ENCODE measurements at regions not wholly inside any gene's neighbourhood (a gene's known extent, or its start where the extent isn't known, plus 50 kb on each side); places are given as distances from the start of the nearest gene placed in this dataset.
A peak's percentile ranks its signal among the peaks of the same experiment; 100 is the strongest.
"Not testable (repeated sequence)": the region's sequence is repeated elsewhere in the genome, so short reads cannot be mapped to it uniquely, and the experiment has no call there.

DNA sequence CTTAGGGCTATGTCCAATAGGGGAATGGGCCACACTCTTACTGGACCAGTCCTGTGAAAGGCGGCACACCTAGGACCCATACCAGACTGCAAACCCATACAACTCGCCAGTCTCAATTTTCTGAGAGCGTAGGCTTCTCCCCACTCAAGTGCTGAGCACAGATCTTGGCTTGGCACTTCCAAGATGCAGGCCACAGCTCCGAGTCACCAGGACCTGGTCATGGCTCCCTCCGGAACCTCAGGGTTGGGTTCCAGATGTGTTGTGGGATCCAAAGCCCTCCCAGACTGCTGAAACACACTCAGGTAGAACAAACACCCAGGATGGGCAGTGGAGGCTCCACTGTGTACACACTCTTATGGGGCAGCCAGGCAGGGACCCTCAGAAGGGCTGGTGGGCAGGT is 103.3 kb downstream of the TMEM144 start:
- DNase-seq: no peak

DNA sequence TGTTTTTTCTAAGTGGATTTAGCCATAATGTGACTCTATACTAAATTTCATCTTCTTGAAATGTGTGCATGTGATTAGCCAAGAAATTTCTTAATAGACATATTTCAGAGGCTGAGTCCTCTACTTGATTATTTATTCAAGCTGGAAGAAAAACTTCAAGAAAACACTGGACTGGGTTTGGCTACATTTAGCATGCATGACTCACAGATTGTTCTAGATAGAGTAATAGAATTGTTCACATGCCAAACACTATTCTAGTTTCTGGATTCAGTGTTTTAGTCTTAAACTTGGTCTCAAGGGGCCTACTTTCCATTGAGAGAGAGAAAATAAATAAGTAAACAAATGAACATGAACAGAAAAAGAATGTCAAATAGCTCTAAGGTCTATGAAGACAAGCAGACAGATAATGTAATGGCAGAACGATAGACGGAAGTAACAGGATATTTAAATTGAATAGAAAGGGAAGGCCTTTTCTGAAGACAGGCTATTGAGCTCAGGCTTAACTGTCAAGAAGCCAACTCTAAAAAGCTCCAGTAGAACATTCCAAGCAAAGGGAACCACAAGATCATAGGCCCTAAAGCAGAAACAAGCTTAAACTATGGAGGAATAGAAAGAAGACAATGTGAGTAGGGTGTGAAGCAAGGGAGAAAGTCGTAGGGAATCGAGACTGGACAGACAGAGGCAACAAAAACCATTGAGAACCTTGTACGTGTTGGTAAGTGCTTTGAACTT is 104.6 kb downstream of the TMEM144 start:
- DNase-seq: no peak

DNA sequence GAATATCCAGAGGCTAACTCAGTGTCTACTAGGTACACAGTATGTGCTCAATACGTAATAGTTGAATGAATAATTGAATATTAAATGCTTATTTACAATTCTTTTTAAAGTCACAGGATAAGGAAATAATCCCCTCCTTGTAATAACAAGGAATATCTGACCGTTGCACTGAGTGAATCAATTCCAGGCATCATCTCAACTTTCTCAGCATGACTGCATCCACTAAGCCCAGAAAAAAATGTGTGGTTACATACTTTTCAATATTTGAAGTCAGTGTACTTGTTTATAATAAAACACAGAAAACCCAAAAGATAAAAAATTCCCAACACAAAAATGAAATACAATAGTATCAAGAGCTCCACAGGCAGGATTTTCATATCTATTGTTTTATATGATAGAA is 105.4 kb downstream of the TMEM144 start:
- no peak for DNase-seq

DNA sequence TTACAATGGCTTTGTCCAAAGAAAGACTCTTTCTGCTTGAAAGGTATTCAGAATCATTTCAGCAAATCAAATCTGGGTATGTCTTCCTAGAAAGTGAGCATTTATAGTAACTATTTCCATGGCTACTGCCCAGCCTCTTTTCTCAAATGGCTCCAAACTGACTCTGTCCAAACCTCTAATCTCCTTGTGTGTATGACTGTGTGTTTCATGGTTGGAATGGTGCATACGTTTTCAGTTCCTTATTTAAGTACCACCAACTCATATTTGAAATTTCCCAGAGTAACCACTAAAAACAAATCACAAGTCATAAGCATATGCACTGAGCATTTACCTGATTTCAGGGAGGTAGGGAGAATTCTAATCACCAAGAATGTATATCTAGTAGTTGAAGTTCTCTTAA is 106.0 kb downstream of the TMEM144 start:
- DNase-seq: no peak

DNA sequence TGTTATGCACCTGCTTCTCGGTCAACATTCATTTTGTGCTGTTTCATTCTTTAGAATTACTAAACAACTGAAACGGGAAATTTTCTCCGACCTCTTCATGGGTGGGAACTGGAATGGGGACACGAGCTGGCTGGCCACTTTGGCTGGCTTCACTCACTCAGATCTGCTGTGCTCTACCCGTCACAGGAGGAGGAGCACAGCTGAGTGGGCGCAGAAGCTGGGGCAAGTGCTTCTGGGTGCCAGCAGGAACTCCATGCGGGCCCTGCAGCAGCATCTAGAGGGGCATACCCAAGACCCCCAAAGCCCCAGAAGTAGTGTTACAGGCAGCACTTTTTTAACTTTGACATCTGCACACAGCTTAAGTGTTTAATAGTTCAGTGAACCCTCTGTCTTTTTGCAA is 109.6 kb downstream of the TMEM144 start:
- no peak for DNase-seq

DNA sequence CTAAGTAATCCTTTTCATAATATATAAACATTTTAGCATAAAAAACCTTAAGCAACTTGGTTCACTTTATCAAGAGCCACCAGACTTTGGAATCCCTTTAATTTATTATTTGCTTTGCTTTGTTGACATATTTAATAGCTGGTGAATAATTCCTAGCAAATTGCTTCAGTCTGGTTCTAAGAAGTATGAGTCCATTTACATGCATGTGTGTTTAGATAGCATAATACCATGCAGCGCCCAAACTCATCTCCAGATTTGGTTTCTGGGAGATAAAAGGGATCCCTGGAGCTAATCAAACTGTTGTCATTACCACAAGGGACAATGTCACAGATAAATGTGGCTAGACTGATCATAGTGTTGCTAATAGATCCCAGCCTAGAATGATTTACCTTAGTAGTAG is 111.8 kb downstream of the TMEM144 start:
- DNase-seq: no peak

DNA sequence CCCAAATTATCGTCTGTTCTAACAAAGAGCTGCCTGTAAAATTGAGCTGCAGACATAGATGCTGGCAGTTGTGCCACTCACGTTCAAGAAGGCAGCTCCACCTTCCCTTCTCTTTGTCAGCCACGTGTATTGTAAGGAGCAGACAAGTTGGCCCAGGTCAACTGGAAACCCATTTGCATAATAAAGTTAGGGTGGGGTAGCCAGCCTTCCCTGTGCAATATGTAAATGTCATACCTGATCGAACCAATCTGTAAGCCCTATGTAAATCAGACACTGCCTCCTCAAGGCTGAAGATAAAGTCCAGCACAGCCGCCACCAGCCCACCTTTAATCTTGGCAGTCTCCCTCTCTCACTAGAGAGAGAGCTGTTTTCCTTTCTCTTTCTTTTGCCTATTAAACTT is 117.2 kb downstream of the TMEM144 start:
- peak; percentile 82 for DNase-seq

DNA sequence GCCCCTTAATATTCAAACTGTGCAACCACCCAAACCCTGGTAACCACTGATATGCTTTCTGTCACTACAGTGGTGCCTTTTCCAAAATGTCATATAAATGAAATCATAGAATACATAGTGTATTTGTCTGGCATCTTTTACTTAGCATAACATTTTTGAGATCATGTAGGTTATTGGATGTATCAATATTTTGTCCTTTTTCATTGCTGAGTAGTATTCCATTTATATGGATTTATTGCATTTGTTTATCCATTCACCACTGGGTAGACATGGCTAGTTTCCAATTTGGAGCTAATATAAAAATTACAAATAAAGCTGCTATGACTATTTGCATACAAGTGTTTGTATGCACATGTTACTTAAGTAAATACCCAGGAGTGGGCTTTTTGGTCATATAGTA is 121.6 kb downstream of the TMEM144 start:
- no peak for DNase-seq

DNA sequence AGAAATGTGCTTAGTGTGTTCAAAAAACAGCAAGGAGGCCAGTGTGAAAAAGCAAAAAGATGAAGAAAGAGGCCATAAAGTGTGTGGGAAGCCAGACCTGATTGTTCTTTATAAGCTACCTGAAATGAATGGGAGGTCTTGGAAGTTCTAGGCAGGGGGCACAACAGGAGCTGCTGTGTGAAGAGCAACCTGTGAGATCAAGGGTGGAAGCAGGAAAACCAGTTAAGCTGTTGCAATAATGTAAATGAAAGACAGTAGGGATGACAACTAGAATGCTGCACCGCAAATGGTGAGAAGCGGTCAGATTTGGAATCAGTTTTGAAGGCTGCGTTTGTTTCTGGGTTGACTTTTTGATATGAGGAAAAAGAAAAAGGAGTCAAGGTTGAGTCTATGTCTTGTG is 123.5 kb downstream of the TMEM144 start:
- no peak for DNase-seq

DNA sequence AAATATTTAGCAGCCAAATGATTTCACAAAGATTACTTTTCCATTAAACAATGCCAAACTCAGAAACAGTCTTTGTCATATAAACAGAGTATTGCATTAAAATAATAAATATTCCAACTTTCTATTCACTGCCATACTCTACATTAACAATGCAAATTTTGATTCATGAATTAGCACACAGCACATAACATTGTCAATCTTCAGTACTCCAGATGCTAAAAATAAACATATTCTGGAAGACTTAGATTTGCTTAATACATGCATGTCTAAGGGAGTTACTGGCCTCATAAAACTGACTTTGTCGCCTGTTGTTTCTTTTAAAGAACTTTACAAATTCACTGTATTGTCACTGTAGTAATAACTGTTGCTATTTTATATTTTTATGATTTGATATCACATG is 131.6 kb downstream of the TMEM144 start:
- DNase-seq: no peak

DNA sequence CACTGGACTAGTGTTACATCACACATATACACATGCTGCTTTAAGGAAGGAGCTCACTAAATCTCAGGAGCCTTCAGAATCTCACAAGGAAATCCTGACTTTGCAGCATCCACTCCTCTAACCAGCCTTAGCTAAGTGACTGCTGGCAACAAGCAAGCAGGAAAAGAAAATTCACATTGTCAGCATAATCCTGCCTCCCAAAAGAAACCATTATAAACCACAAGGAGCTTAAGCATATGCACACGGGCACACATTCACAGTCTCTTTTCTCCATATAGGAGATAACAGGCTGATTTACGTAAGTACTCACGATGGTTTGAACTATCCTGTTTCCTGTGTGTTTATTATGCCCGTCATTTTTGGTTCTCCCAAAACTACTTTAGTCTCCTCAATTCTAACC is 136.3 kb downstream of the TMEM144 start:
- no peak for DNase-seq

DNA sequence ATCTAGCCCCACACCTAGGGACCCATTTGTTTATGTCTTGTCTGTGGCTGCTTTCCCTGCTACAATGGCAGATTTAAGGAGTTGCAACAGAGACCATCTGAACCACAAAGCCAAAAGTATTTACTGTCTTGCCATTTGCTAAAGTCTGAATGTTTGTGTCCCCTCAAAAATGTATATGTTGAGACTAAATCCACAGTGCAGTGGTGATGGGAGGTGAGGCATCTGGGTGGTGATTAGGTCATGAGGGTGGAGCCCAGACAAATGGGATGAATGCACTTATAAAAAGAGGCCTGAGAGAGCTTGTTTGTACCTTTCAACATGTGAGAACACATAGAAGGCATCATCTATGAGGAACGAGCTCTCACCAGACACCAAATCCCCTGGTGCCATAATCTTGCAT is 137.3 kb downstream of the TMEM144 start:
- no peak for DNase-seq

DNA sequence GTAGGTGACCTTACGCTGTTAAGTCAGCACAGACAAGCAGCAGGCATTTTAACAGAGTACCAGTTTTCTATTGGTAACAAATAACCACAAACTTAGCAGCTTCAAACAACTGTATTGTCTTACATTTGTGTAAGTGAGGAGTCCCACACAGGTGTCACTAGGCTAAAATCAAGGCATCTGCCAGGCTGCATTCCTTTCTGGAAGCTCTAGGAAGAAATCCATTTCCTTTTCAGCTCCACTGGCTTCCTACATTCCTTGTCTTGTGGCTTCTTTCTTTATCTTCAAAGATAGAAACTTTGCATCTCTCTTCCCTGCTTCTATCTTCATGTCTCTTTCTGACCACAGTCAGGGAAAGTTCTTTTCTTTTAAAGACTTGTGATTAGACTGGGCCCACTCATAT is 139.9 kb downstream of the TMEM144 start:
- DNase-seq: no peak

DNA sequence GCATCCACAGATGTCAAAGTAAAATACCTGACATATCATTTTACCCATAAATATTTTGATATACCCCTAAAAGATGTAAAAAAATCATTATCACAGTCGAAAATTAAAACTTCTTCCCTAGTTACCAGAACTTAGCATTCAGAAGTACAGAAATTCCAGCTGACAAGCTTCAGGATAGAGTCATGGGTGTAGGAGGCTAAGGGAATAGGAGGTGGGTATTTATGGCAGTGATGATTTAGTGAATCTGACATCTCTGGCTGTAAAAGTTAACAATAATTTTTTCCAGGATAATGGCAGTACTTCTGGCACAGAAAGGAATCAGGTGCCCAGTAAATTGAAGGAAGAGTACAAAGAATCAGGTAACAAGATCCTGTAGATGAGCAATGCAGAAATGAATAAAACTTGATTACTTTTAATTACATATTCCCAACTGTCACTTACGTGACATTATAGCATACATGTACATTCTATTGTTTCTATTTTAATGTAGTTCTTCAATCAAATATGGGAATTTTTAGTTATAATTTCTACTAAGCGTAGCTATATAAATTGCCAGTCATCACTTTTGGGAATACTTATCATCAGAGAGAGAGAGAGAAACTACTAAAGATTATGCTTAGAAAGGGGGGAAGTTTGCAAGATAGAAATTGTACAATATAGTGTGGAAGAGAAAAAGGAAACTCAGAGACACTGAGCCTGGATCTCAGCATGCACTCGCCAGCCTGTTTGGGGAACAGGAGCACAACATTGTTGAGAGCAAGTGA is 143.4 kb downstream of the TMEM144 start:
- no peak for DNase-seq

DNA sequence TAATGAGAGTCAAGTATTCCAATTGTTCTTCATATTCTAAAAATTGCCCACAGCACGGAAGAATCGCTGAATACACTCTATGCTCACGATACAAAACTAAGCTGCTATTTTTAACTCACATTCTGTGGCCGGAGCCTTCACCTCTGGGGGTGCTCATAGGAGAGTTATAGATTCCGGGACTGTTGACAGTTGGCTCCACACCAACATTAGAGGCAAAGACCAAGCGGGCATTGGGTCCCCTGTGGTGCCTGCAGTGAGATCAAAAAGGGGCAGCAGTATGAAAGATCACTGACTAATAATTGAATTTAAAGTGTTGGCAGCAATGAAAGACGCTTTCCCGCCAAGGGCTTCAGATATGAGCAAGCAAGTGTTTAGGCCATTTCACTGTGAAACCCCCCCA is 146.0 kb downstream of the TMEM144 start:
- no peak for DNase-seq

DNA sequence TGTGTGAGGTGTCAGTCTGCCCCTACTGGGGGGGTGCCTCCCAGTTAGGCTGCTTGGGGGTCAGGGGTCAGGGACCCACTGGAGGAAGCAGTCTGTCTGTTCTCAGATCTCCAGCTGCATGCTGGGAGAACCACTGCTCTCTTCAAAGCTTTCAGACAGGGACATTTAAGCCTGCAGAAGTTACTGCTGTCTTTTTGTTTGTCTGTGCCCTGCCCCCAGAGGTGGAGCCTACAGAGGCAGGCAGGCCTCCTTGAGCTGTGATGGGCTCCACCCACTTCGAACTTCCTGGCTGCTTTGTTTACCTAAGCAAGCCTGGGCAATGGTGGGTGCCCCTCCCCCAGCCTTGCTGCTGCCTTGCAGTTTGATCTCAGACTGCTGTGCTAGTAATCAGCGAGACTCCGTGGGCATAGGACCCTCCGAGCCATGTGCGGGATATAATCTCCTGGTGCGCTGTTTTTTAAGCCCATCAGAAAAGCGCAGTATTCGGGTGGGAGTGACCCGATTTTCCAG is 153.7 kb upstream of the RXFP1 start:
- not testable (repeated sequence) for DNase-seq

DNA sequence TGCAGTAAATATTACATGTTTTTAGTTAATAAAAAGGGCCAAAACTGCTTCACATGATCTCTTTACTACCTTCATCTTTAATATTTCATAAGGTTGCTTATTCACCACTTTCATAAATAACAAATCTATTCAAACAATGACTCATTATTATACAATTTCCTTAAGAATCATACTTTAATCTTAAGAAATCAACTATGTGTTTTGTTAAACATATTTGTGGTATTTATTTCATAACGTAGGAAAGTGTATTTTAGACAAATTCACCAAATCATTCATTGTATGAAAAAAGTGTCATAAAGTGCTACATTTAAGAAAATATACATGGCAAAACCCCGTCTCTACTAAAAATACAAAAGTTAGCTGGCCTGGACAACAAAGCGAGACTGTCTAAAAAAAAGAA is 150.5 kb upstream of the RXFP1 start:
- no peak for DNase-seq

DNA sequence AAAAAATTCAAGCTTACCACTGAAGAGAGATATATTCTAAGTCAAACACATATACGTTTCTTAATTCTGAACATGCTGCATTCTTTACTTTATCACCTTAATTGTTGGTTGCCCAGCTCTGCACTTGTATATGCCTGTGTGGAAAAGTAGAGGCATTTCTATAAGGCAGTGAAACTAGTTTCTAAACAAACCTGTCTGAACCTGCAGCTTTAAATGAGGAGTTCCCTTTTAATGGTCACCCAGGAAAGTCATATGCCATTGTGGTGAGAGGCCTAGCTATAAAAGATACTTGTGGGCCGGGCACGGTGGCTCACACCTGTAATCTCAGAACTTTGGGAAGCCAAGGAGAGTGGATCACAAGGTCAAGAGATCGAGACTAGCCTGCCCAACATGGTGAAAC is 147.4 kb upstream of the RXFP1 start:
- DNase-seq: no peak

DNA sequence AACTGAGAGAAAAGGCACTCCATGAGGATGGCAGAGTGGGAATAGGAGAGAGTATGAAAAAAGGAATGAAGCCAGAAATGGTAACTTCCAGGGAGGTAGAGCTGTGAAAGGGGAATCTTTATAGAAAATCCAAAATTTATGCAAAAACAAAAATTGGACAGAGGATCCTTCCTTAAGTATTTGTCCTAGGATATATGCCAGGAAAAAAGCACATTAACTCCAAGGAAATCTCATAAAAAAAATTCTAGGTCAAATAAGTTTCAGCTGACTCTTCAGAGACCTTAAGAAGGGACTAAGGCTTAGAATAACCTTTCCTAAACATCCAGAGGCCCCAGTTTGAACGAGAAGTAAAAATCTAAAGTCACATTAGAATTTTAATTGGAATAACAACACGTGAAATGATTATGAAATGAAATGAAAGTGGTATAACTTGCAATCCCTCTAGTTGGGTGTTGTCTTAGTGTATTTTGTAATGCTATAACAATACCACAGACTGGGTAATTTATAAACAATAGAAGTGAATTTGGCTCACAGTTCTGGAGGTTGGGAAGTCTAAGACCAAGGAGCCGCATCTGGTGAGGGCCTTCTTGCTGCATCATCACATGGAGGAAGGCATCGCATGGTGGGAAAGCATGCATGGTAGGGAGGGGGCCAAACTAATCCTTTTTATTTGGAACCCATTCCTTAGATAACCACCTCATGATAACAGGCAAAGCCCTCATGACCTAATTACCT is 145.4 kb upstream of the RXFP1 start:
- DNase-seq: no peak

DNA sequence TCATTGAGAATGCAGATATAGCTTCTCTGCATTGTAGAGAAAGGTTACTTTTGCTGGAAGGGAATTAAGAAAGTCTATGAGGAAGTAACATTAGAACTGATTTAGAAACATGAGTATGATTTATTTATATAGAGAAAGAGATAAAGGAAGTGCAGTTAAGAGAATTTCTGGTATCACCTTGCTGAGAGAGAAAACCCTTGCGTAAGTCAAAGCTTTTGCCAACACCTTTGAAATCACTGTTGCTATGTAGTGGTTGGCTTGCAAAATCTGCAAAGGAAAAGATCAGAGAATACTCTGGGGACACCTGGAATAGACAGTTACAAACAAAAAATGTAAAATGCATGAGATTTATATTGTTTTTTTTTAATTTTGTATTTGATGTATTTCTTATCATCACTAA is 137.3 kb upstream of the RXFP1 start:
- no peak for DNase-seq

DNA sequence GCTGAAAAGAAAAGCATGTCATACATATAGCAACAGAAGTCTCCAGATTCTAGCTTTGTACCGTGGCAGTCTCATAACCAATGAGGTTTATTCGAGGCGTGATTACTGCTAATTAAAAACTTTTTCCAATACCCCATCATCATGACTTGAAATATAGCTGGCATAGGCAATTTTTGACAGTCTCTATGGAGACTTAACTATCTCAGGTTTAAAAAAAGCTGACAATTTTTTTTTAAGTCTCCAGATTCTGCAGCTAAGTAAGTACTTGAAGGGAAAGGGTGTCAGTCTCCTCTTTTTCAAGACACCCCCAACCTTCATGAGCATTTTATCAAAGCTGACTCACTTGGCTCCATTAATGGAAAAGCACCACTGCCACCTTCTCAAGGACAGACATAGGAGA is 126.3 kb upstream of the RXFP1 start:
- DNase-seq: no peak

DNA sequence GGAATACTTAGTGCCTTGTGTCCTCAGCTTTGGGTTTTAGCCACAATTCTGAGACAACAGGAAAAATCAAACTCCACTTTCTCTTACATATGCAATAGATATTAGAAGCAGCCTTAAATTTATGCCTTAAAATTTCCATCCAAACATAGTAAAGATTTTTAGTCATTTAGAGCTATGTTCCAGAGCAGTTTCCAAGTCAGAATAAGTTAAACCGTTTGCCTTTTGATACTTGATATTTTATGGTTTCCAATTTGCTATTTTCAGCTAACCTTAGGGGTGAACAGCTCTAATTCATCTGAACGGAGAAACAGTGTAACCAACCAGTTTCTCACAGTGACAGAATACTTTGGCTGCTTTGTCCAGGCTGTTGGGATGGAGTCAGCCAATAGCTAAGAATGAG is 125.8 kb upstream of the RXFP1 start:
- DNase-seq: no peak

DNA sequence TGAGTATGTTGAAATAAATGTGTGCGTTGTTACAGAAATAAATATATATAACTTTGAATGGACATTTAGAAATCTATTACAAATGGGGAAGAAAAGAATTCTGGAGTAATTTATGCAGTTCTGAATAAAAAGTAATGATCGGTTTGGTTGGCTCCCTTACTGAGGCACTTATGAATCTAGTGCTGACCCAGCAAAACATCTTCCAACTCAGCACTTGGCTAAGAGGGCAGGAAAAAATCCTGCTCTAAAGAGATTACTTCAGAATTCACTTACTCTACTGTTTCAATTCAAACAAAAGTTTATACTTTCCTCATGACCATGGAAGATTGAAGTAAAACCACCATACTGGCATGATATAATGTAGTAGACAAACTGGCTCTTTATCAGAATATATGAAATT is 123.9 kb upstream of the RXFP1 start:
- no peak for DNase-seq

DNA sequence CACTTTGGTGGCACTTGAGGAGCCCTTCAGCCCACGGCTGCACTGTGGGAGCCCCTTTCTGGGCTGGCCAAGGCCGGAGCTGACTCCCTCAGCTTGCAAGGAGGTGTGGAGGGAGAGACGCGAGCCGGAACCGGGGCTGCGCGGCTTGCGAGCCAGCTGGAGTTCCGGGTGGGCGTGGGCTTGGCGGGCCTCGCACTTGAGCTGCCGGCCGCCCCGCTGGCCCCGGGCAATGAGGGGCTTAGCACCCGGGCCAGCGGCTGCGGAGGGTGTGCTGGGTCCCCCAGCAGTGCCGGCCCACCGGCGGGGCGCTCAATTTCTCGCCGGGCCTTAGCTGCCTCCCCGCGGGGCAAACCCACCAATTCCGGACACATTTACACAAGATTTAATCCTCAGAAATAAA is 113.7 kb upstream of the RXFP1 start:
- not testable (repeated sequence) for DNase-seq

Measured in NCI-H82 (cell line).